Adrenal gland (tissue), 9 donors: ENCODE measurements at regions not wholly inside any gene's neighbourhood (a gene's known extent, or its start where the extent isn't known, plus 50 kb on each side); places are given as distances from the start of the nearest gene placed in this dataset.

ENCODE experiments used
- DNase-seq, 7 donors: peaks; one replicate each; pipeline ENCODE4 v3.0.0-alpha.2; 2019 to 2020
- H3K27ac ChIP-seq, 5 donors: fragments of 200-600 bp; sonication (generic) in 4 of 5; 1 replicate in 3 of 5; 2 replicates in 2 of 5; pipeline versions ENCODE4 v1.5.1 to v1.8.0; 2016 to 2020; ENCODE audit warnings: mild to moderate bottlenecking in 1 of 5
- H3K27me3 ChIP-seq: fragments of 200-600 bp; 2 replicates; pipeline ENCODE4 v1.8.0; 2021
- H3K36me3 ChIP-seq, 2 donors: fragments of 200-600 bp; replicated peaks in 1 of 2; 1 replicate in 1 of 2; 2 replicates in 1 of 2; pipeline versions ENCODE4 v1.5.1 to v1.8.0; 2018 to 2022
- H3K4me1 ChIP-seq, 2 donors: fragments of 200-600 bp; replicated peaks in 1 of 2; 1 replicate in 1 of 2; 2 replicates in 1 of 2; pipeline versions ENCODE4 v1.5.1 to v1.8.0; 2018 to 2021
- H3K4me3 ChIP-seq, 4 donors: fragments of 200-600 bp; sonication (generic) in 3 of 4; one replicate each; pipeline ENCODE4 v1.5.1; 2016 to 2018
- H3K9me3 ChIP-seq, 3 donors: fragments of 200-600 bp; sonication (generic) in 1 of 3; replicated peaks in 1 of 3; 1 replicate in 2 of 3; 2 replicates in 1 of 3; pipeline versions ENCODE4 v1.5.1 to v1.8.0; 2016 to 2021
- POLR2A ChIP-seq, 2 donors: fragments of 450-650 bp; IDR thresholded peaks; one replicate each; pipeline ENCODE4 v1.6.1; 2017; ENCODE audit warnings: antibody characterized with exemption in 2 of 2, mild to moderate bottlenecking in 2 of 2, moderate library complexity in 1 of 2
- WGBS, 4 donors: extraction: QIAGEN DNeasy Blood & Tissue Kit in 2 of 4; methylation state at CpG; one replicate each; pipeline versions ENCODE4 v1.1.5 to v1.1.7; 2013 to 2017; 5-methylcytosine and 5-hydroxymethylcytosine counted together
- intact Hi-C, 2 donors: fragments of 100-400 bp; cut with DNase I; formaldehyde crosslinking; loops; one replicate each; pipeline versions ENCODE4 v1.14.1 to v1.15.0; 2022 to 2023
- TF ChIP-seq, protein P1 (sequence below), 6 experiments: fragments of 450-650 bp in 4 of 6; fragments of 200-600 bp in 2 of 6; sonication (generic) in 1 of 6; IDR thresholded peaks; 1 replicate in 5 of 6; 2 replicates in 1 of 6; pipeline versions ENCODE4 v1.5.1 to v1.8.0; 2016 to 2021; ENCODE audit warnings: antibody characterized with exemption in 6 of 6, mild to moderate bottlenecking in 2 of 6, moderate library complexity in 1 of 6
- donor health status: healthy with polysubstance abuse.
- donor health status: Bipolar disorder and iron deficiency.
- donor health status: DM: yes; HTN: yes; CAD: no.
- donor health status: DM: no; HTN: no; CAD: no.
- donor health status: DM: no; HTN: no; CAD: no.

DNA sequence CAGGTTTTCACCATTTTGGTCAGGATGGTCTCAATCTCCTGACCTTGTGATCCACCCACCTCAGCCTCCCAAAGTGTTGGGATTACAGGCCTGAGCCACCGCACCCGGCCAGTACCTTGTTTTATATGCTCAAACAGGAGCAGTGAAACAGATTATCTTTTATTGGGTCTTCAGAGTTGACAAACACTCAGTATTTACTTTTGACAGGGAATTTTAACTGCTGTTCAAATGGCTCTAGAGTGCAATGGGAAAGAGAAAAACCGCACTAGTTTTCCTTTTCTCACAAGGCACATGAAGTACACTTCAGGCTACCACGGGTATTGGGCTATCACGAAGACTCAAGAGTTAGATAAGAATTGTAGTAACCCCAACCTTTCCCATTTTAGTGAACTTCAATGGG lies 471.9 kb upstream of the DAB2 start:
- no peak overlapping the region for H3K27ac ChIP-seq
- H3K4me3 ChIP-seq = no peak overlapping the region
- WGBS, 4 donors = 61 to 82% (median 79%) methylated on average over 5 of the region's 5 CpGs
- intact Hi-C loops = no loop called here
- no peak for DNase-seq
- no peaks in the 10 kb centered on the region for H3K36me3 ChIP-seq
- no peaks in the 10 kb centered on the region for H3K9me3 ChIP-seq
- no peaks in the 10 kb centered on the region for H3K27me3 ChIP-seq
- H3K4me1 ChIP-seq = no peaks in the 10 kb centered on the region
- no peak for TF ChIP-seq POLR2A (IDR thresholded peaks at IDR 0.05)
- TF ChIP-seq, protein P1, sequence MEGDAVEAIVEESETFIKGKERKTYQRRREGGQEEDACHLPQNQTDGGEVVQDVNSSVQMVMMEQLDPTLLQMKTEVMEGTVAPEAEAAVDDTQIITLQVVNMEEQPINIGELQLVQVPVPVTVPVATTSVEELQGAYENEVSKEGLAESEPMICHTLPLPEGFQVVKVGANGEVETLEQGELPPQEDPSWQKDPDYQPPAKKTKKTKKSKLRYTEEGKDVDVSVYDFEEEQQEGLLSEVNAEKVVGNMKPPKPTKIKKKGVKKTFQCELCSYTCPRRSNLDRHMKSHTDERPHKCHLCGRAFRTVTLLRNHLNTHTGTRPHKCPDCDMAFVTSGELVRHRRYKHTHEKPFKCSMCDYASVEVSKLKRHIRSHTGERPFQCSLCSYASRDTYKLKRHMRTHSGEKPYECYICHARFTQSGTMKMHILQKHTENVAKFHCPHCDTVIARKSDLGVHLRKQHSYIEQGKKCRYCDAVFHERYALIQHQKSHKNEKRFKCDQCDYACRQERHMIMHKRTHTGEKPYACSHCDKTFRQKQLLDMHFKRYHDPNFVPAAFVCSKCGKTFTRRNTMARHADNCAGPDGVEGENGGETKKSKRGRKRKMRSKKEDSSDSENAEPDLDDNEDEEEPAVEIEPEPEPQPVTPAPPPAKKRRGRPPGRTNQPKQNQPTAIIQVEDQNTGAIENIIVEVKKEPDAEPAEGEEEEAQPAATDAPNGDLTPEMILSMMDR (IDR thresholded peaks at IDR 0.05) = no peak

- H3K36me3 ChIP-seq = no peaks in the 10 kb centered on the region
- intact Hi-C loops = no loop called here
- no peak for TF ChIP-seq POLR2A (IDR thresholded peaks at IDR 0.05)
- TF ChIP-seq, protein P1 (IDR thresholded peaks at IDR 0.05) = no peak
- no peak overlapping the region for H3K4me3 ChIP-seq
- H3K4me1 ChIP-seq = no peaks in the 10 kb centered on the region
- H3K27ac ChIP-seq = no peak overlapping the region
- no peak for DNase-seq
- no peaks in the 10 kb centered on the region for H3K9me3 ChIP-seq
- H3K27me3 ChIP-seq = no peaks in the 10 kb centered on the region
- WGBS, 4 donors = 66 to 77% (median 73%) methylated on average over 3 of the region's 3 CpGs
Observed at GRCh38 chr5:39896104-39896503, 471.3 kb upstream of the DAB2 start.

GRCh38 chr5:39892708-39893107 lies 467.9 kb upstream of the DAB2 start:
- DNase-seq = no peak
- intact Hi-C loops = no loop called here
- no peaks in the 10 kb centered on the region for H3K27me3 ChIP-seq
- H3K4me3 ChIP-seq = no peak overlapping the region
- H3K36me3 ChIP-seq = no peaks in the 10 kb centered on the region
- no peaks in the 10 kb centered on the region for H3K9me3 ChIP-seq
- no peak overlapping the region for H3K27ac ChIP-seq
- H3K4me1 ChIP-seq = no peaks in the 10 kb centered on the region
- TF ChIP-seq, protein P1 (IDR thresholded peaks at IDR 0.05) = no peak
- TF ChIP-seq POLR2A (IDR thresholded peaks at IDR 0.05) = no peak
- WGBS, 4 donors = 19 to 32% (median 20%) methylated on average over 1 of the region's 1 CpG

GRCh38 chr5:39891376-39891775 lies 466.6 kb upstream of the DAB2 start:
- no peak for TF ChIP-seq POLR2A (IDR thresholded peaks at IDR 0.05)
- TF ChIP-seq, protein P1 (IDR thresholded peaks at IDR 0.05) = no peak
- Histone ChIP-seq H3K27ac (no peak overlapping the region), H3K27me3 (no peaks in the 10 kb centered on the region), H3K9me3 (no peaks in the 10 kb centered on the region), H3K4me3 (no peak overlapping the region), H3K4me1 (no peaks in the 10 kb centered on the region), H3K36me3 (no peaks in the 10 kb centered on the region)
- WGBS, 4 donors = 54 to 70% (median 59%) methylated on average over 2 of the region's 2 CpGs
- intact Hi-C loops = no loop called here
- DNase-seq = no peak
